ENCODE measurements at regions not wholly inside any gene's neighbourhood (a gene's known extent, or its start where the extent isn't known, plus 50 kb on each side); places are given as distances from the start of the nearest gene placed in this dataset.

- ChIA-PET POLR2A (no interaction called here), CTCF (no interaction called here)
- TF ChIP-seq, protein P1, sequence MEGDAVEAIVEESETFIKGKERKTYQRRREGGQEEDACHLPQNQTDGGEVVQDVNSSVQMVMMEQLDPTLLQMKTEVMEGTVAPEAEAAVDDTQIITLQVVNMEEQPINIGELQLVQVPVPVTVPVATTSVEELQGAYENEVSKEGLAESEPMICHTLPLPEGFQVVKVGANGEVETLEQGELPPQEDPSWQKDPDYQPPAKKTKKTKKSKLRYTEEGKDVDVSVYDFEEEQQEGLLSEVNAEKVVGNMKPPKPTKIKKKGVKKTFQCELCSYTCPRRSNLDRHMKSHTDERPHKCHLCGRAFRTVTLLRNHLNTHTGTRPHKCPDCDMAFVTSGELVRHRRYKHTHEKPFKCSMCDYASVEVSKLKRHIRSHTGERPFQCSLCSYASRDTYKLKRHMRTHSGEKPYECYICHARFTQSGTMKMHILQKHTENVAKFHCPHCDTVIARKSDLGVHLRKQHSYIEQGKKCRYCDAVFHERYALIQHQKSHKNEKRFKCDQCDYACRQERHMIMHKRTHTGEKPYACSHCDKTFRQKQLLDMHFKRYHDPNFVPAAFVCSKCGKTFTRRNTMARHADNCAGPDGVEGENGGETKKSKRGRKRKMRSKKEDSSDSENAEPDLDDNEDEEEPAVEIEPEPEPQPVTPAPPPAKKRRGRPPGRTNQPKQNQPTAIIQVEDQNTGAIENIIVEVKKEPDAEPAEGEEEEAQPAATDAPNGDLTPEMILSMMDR (IDR thresholded peaks at IDR 0.05; ENCODE audit: control extremely low read depth, extremely low read depth, low read depth, missing control alignments): no peak
- DNase-seq (ENCODE audit: extremely low spot score): no peak
Observed at GRCh38 chr7:28231176-28231575, 50.6 kb upstream of the JAZF1 start.

DNA sequence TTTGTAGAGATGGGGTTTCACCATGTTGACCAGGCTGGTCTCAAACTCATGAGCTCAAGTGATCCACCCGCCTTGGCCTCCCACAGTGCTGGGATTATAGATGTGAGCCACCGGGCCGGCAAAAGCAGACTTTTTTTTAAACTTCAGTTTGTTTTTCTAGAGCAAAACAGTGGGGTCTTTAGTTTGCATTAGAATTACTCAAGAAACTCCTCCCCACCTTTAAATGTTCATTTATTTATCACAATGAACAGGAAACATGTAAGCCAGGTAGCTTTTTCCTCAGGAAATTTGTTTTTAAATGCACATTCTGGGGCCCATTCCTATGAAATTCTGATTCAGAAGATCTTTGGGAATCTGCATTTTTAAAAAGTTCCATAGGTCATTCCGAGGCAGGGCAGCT lies 56.0 kb upstream of the JAZF1 start:
- DNase-seq (ENCODE audit: extremely low spot score): no peak
- POLR2A ChIA-PET: no interaction called here
- CTCF ChIA-PET: no interaction called here
- TF ChIP-seq, protein P1 (IDR thresholded peaks at IDR 0.05; ENCODE audit: control extremely low read depth, extremely low read depth, low read depth, missing control alignments): no peak

DNA sequence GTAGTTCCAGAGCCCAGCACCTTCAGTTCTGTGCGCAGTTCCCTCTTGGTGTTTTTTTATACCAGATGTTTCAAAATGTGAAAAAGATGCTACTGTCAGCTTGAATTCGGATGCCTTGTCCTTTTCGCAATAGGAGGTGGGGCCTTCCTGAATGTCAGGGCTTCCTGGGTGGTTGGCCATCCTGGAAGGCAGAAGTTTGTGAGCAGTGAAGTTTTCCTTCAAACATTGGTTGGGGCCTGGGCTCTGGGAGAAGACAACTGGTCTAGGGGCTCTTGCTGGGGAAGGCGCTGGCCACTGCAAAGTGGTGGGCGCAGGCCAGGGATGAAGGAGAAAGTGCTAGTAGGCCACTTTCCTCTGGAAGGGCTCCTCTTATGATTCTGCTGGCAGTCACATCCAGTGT lies 56.8 kb upstream of the JAZF1 start:
- POLR2A ChIA-PET: no interaction called here
- no peak for DNase-seq (ENCODE audit: extremely low spot score)
- CTCF ChIA-PET: no interaction called here
- TF ChIP-seq, protein P1 (IDR thresholded peaks at IDR 0.05; ENCODE audit: control extremely low read depth, extremely low read depth, low read depth, missing control alignments): no peak

- no peak for DNase-seq (ENCODE audit: extremely low spot score)
- TF ChIP-seq, protein P1 (IDR thresholded peaks at IDR 0.05; ENCODE audit: control extremely low read depth, extremely low read depth, low read depth, missing control alignments): no peak
- ChIA-PET CTCF (interaction anchor here (0.6 kb wide), 1 partner anchor 13 kb away, joined by 3 read pairs; no protein-coding TSS in a partner anchor), POLR2A (no interaction called here)
Observed at GRCh38 chr7:28239823-28240204, 59.2 kb upstream of the JAZF1 start.

- DNase-seq (ENCODE audit: extremely low spot score): no peak
- CTCF ChIA-PET: no interaction called here
- POLR2A ChIA-PET: no interaction called here
- TF ChIP-seq, protein P1 (IDR thresholded peaks at IDR 0.05; ENCODE audit: control extremely low read depth, extremely low read depth, low read depth, missing control alignments): no peak
Observed at GRCh38 chr7:28240481-28240880, 59.9 kb upstream of the JAZF1 start.

- DNase-seq (ENCODE audit: extremely low spot score): no peak
- POLR2A ChIA-PET: no interaction called here
- TF ChIP-seq, protein P1 (IDR thresholded peaks at IDR 0.05; ENCODE audit: control extremely low read depth, extremely low read depth, low read depth, missing control alignments): no peak
- CTCF ChIA-PET: no interaction called here
Observed at GRCh38 chr7:28243861-28244260, 63.3 kb upstream of the JAZF1 start.

Data from GM10248 (cell line).